ENCODE measurements at regions not wholly inside any gene's neighbourhood (a gene's known extent, or its start where the extent isn't known, plus 50 kb on each side); places are given as distances from the start of the nearest gene placed in this dataset.

DNA sequence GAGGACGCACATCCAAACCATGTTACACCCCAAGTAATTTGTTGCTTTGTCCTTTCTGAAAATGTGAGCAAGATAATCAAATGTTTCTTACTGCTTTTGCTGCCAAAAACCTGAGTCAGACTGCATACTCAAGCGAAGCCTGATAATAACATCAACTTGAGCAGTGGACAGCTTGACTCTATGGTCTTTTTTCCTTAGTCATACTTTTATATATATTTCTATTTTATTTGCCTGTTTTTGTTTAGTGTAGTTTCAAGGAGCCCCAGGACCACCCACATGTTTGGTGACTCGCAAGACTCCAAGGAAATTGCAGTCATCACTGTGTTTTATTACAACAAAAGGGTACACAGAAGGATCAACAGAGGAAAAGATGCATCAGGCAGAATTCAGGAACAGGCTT lies 688.4 kb upstream of the PIK3C3 start:
- Histone ChIP-seq H3K4me2 (ENCODE audit: insufficient read depth, low read length) (no peak overlapping the region), H3K36me3 (ENCODE audit: control insufficient read depth in 2 of 2, extremely low read depth in 1 of 2, insufficient read depth in 2 of 2, low read length in 2 of 2) (no peaks in the 10 kb centered on the region), H3K9ac (replicated peaks; ENCODE audit: extremely low read depth, insufficient read depth, low read length) (no peak overlapping the region), H3K4me1 (ENCODE audit: control insufficient read depth, extremely low read depth, insufficient read depth, low read length) (no peaks in the 10 kb centered on the region), H3K4me3 (replicated peaks in 1 of 3; ENCODE audit: insufficient read depth in 1 of 3, low read depth in 1 of 3, low read length in 3 of 3) (no peak overlapping the region), H3K27ac (ENCODE audit: insufficient read depth, low read depth, low read length) (no peak overlapping the region), H3K79me2 (ENCODE audit: control insufficient read depth, insufficient read depth, low read length) (no peaks in the 10 kb centered on the region), H4K20me1 (replicated peaks; ENCODE audit: control insufficient read depth, extremely low read depth, insufficient read depth, low read length) (no peaks in the 10 kb centered on the region), H3K27me3 (ENCODE audit: control insufficient read depth in 2 of 2, insufficient read depth in 2 of 2, low read length in 2 of 2) (no peaks in the 10 kb centered on the region), H3K9me3 (replicated peaks; ENCODE audit: control insufficient read depth, insufficient read depth, low read length) (no peaks in the 10 kb centered on the region), H3K9me1 (replicated peaks; ENCODE audit: control insufficient read depth, extremely low read depth, insufficient read depth, low read length) (no peaks in the 10 kb centered on the region), H2AFZ (ENCODE audit: low read depth, low read length) (no peak overlapping the region)
- BruUV-seq (replicated peaks): no TSS peak
- intact Hi-C loops (cut with micrococcal nuclease) (no loop called here), dilution Hi-C loops (cut with MboI; ENCODE audit: extremely low pct_ligation_motif_present, low sequenced_read_pairs) (no loop called here)
- no peak for TF ChIP-seq MYC (IDR thresholded peaks at IDR 0.05; ENCODE audit: low read depth, low read length)
- no peak for TF ChIP-seq MAX (IDR thresholded peaks at IDR 0.05; ENCODE audit: insufficient read depth, insufficient read length)
- TF ChIP-seq JUN (IDR thresholded peaks at IDR 0.05; ENCODE audit: borderline replicate concordance, insufficient read depth, insufficient read length, low read depth): no peak
- TF ChIP-seq GATA2 (IDR thresholded peaks at IDR 0.05; ENCODE audit: insufficient read depth, insufficient read length, low read depth, low read length): no peak
- no peak for TF ChIP-seq EZH2 (IDR thresholded peaks at IDR 0.05; ENCODE audit: borderline replicate concordance, low read depth, low read length, severe bottlenecking)
- no peak for TF ChIP-seq FOS (IDR thresholded peaks at IDR 0.05; ENCODE audit: borderline replicate concordance, insufficient read depth, low read length)
- no peak for TF ChIP-seq POLR2A (IDR thresholded peaks at IDR 0.05; ENCODE audit: low read depth, low read length)
- TF ChIP-seq, protein P1, sequence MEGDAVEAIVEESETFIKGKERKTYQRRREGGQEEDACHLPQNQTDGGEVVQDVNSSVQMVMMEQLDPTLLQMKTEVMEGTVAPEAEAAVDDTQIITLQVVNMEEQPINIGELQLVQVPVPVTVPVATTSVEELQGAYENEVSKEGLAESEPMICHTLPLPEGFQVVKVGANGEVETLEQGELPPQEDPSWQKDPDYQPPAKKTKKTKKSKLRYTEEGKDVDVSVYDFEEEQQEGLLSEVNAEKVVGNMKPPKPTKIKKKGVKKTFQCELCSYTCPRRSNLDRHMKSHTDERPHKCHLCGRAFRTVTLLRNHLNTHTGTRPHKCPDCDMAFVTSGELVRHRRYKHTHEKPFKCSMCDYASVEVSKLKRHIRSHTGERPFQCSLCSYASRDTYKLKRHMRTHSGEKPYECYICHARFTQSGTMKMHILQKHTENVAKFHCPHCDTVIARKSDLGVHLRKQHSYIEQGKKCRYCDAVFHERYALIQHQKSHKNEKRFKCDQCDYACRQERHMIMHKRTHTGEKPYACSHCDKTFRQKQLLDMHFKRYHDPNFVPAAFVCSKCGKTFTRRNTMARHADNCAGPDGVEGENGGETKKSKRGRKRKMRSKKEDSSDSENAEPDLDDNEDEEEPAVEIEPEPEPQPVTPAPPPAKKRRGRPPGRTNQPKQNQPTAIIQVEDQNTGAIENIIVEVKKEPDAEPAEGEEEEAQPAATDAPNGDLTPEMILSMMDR (IDR thresholded peaks at IDR 0.05; ENCODE audit: extremely low read depth in 1 of 2, insufficient read depth in 1 of 2, low read depth in 1 of 2, low read length in 2 of 2): no peak
- TF ChIP-seq POLR2AphosphoS5 (IDR thresholded peaks at IDR 0.05; ENCODE audit: insufficient read depth, low read depth, low read length): no peak
- ChIA-PET CTCF (no interaction called here), POLR2A (no interaction called here)
- FAIRE-seq: no peak
- DNase-seq (ENCODE audit: low read depth, low spot score): no peak

All from endothelial cell of umbilical vein (primary cell).